Loucy (cell line): ENCODE measurements at regions not wholly inside any gene's neighbourhood (a gene's known extent, or its start where the extent isn't known, plus 50 kb on each side); places are given as distances from the start of the nearest gene placed in this dataset.

ENCODE experiments used
- H2AFZ ChIP-seq: fragments of 200-600 bp; sonication (generic); 2 replicates; pipeline ENCODE4 v1.6.0; 2016; ENCODE audit warnings: antibody characterized with exemption, mild to moderate bottlenecking, low read length, moderate library complexity
- H3F3A ChIP-seq: fragments of 200-600 bp; 2 replicates; pipeline ENCODE4 v1.6.0; 2016; ENCODE audit warnings: antibody characterized with exemption, low read depth, mild to moderate bottlenecking
- H3K27me3 ChIP-seq: fragments of 200-600 bp; sonication (generic); 2 replicates; pipeline ENCODE4 v1.6.1; 2014; ENCODE audit warnings: low read length, mild to moderate bottlenecking; ENCODE audit not compliant: insufficient read depth, poor library complexity, severe bottlenecking
- H3K36me3 ChIP-seq: fragments of 200-600 bp; sonication (generic); 2 replicates; pipeline ENCODE4 v1.6.1; 2016; ENCODE audit warnings: low read length; ENCODE audit not compliant: insufficient read depth
- H3K4me1 ChIP-seq: fragments of 200-600 bp; sonication (generic); 2 replicates; pipeline ENCODE4 v1.5.1; 2014; ENCODE audit warnings: low read length, mild to moderate bottlenecking; ENCODE audit not compliant: insufficient read depth, poor library complexity, severe bottlenecking
- H3K4me2 ChIP-seq: fragments of 200-600 bp; sonication (generic); 2 replicates; pipeline ENCODE4 v1.6.0; 2014; ENCODE audit warnings: antibody characterized with exemption, low read length, low read depth, mild to moderate bottlenecking; ENCODE audit not compliant: poor library complexity, severe bottlenecking
- H3K4me3 ChIP-seq: fragments of 200-600 bp; sonication (generic); 2 replicates; pipeline ENCODE4 v1.5.1; 2014; ENCODE audit warnings: low read length, mild to moderate bottlenecking, mixed read lengths; ENCODE audit not compliant: poor library complexity, severe bottlenecking
- H3K79me2 ChIP-seq: fragments of 200-600 bp; sonication (generic); 2 replicates; pipeline ENCODE4 v1.6.1; 2014; ENCODE audit warnings: low read length; ENCODE audit not compliant: insufficient read depth
- H3K9ac ChIP-seq: fragments of 200-600 bp; sonication (generic); 2 replicates; pipeline ENCODE4 v1.6.0; 2014; ENCODE audit warnings: mild to moderate bottlenecking, low read depth, low read length, moderate library complexity; ENCODE audit not compliant: poor library complexity, severe bottlenecking
- H3K9me2 ChIP-seq: fragments of 200-600 bp; sonication (generic); replicated peaks from 2 replicates; pipeline ENCODE4 v1.6.1; 2016; ENCODE audit warnings: low read depth, low read length, mixed read lengths
- H3K9me3 ChIP-seq: fragments of 200-600 bp; sonication (generic); 2 replicates; pipeline ENCODE4 v1.6.1; 2014; ENCODE audit warnings: mild to moderate bottlenecking, antibody characterized with exemption, low read length, low read depth; ENCODE audit not compliant: insufficient read depth
- H4K20me1 ChIP-seq: fragments of 200-600 bp; sonication (generic); 2 replicates; pipeline ENCODE4 v1.6.0; 2014; ENCODE audit warnings: antibody characterized with exemption, low read length, mild to moderate bottlenecking; ENCODE audit not compliant: insufficient read depth, poor library complexity, severe bottlenecking
- CTCF ChIP-seq: fragments of 200-600 bp; sonication (generic); conservative IDR thresholded peaks from 2 replicates; pipeline ENCODE4 v1.5.1; 2014; ENCODE audit warnings: mild to moderate bottlenecking, antibody characterized with exemption, low read length
- EZH2phosphoT487 ChIP-seq: fragments of 200-600 bp; IDR thresholded peaks from 2 replicates; pipeline ENCODE4 v1.6.1; 2018; ENCODE audit warnings: antibody characterized with exemption, mild to moderate bottlenecking, moderate library complexity, borderline replicate concordance

- H2AFZ ChIP-seq = no peak overlapping the region
- H3K4me1 ChIP-seq = no peaks in the 10 kb centered on the region
Measured at GRCh38 chr2:120538691-120539423, 192.9 kb downstream of the INHBB start.

GRCh38 chr2:120539424-120539936 lies 193.5 kb downstream of the INHBB start:
- Histone ChIP-seq H3K36me3 (no peaks in the 10 kb centered on the region), H3F3A (no peaks in the 10 kb centered on the region), H3K9me3 (no peaks in the 10 kb centered on the region), H3K4me3 (no peak overlapping the region), H3K4me2 (no peak overlapping the region), H3K9ac (no peak overlapping the region), H2AFZ (no peak overlapping the region), H3K27me3 (no peaks in the 10 kb centered on the region), H4K20me1 (no peaks in the 10 kb centered on the region), H3K4me1 (no peaks in the 10 kb centered on the region), H3K9me2 (no peaks in the 10 kb centered on the region), H3K79me2 (no peaks in the 10 kb centered on the region)
- TF ChIP-seq EZH2phosphoT487 (no peak), CTCF (no peak)

More at GRCh38 chr2:120538691-120539423, 192.9 kb downstream of the INHBB start:
- Histone ChIP-seq H3F3A (no peaks in the 10 kb centered on the region), H3K9ac (no peak overlapping the region), H3K36me3 (no peaks in the 10 kb centered on the region), H4K20me1 (no peaks in the 10 kb centered on the region), H3K4me3 (no peak overlapping the region), H3K9me2 (no peaks in the 10 kb centered on the region), H3K4me2 (no peak overlapping the region), H3K9me3 (no peaks in the 10 kb centered on the region), H3K79me2 (no peaks in the 10 kb centered on the region), H3K27me3 (no peaks in the 10 kb centered on the region)
- no peak for TF ChIP-seq EZH2phosphoT487
- no peak for TF ChIP-seq CTCF

- Histone ChIP-seq H3K4me2 (no peak overlapping the region), H2AFZ (no peak overlapping the region), H3K9me3 (no peaks in the 10 kb centered on the region), H3K79me2 (no peaks in the 10 kb centered on the region), H3K27me3 (no peaks in the 10 kb centered on the region), H3K9ac (no peak overlapping the region), H3K4me3 (no peak overlapping the region), H3K9me2 (no peaks in the 10 kb centered on the region), H4K20me1 (no peaks in the 10 kb centered on the region), H3K4me1 (no peaks in the 10 kb centered on the region), H3K36me3 (no peaks in the 10 kb centered on the region), H3F3A (no peaks in the 10 kb centered on the region)
- no peak for TF ChIP-seq CTCF
Measured at GRCh38 chr2:120539937-120540718, 194.2 kb downstream of the INHBB start.
